GM03348 (cell line): ENCODE measurements at regions not wholly inside any gene's neighbourhood (a gene's known extent, or its start where the extent isn't known, plus 50 kb on each side); places are given as distances from the start of the nearest gene placed in this dataset.
A peak's percentile ranks its signal among the peaks of the same experiment; 100 is the strongest.
"Not testable (repeated sequence)": the region's sequence is repeated elsewhere in the genome, so short reads cannot be mapped to it uniquely, and the experiment has no call there.

Source experiments
- DNase-seq: peaks from one replicate; pipeline ENCODE4 v3.0.0; 2012; ENCODE audit warnings: low spot score

DNA sequence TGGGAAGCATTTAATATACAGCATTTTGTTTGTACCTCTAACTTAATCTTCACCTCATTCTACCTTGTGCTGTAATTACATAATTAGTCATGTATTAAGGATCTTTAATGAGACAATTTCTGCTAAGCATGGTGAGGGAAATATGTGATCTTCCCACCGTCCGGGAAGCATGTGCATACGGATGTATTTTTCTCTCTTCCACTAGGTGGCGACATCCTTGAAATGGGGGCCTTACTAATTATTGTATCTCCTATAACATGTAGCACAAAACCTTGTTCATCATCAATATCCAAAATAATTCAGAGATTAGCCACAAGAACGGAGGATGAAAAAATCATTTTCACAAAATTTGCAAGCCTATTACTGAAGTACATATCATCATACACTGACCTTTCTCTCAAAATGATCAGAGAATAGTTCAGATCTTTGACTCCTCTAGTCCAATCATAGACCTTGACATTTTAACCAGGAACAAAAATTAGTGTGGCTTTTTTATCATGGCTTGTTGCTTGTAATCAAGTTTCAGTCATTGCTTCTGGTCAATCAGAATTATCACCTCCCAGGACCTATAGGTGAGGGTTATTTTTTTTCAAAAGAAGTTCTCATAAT, 148.9 kb upstream of the GBE1 start:
- DNase-seq = peak; percentile 52

DNA sequence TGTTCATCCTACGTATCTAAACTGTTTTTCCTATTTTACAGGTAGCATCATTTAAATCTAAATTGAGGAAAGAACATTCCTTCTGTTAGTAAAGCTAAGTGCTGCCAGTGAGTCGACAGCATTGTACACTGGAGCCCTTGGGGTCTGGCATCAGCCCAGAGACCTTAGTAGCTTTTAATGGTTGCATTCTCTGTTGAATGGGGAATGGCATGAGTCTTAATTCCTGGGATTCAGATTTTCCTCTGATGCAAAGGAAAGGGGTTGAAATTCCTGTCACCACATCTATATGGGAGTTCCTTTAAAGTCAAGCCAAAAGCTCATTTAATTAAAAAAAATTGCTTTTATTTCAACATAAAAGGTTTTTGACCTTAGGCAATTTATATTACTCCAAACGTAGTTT, 148.4 kb upstream of the GBE1 start:
- no peak for DNase-seq

DNA sequence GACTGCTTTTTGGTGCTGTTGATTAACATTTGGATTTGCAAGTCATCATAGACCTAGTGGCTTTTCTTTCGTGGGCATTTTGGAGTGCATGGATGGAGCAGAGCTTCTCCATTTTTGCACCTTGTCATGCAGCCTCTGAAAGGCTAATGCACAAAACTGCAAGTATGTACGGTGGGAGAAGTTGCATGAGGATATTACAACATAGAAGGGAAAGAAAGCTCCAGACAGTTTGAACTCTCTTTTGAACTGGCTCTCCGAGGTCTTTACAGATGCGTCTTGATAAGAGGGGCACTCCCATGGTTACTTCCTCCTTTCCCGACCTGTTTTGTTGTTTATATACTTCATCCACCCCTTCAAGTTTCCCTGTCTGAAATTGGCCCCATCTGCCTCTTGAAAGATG, 147.1 kb upstream of the GBE1 start:
- no peak for DNase-seq

DNA sequence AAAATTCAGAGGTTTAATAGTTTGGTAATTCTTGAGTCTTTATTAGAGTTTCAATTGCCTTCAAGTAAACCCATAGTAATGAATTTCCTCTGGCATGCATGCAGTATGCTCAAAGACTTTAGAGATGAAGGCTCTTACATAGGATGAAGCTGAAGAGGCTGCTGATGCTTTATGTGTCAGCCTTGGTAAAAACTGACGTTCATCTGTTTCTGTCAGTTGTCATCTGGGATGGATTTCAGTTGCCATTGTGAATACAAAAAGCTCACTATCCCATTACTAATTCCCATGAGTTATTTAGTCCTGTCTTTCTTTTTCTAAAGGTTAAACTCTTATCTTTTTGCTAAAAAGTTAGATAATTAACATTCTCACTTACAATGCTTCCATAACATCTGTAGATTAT, 136.9 kb upstream of the GBE1 start:
- DNase-seq = no peak

DNA sequence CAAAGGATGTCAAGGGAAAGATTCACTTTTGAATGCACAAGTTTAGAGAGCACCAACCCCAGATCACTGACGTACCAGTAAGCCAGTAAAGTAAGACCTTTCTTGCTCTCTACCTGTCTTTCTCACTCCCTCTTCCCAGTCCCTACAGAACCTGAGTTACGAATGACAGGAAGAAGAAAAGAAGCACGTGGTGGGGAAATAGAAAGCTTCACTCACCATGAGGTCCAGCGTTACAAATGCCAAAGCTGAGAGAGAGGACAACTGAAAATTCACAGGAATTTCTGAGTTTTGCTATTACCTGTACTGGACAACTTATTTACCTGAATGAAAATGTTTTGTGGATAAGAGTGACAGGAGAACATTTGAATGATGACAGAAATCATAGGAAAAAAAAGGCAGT, 133.2 kb upstream of the GBE1 start:
- DNase-seq = no peak

DNA sequence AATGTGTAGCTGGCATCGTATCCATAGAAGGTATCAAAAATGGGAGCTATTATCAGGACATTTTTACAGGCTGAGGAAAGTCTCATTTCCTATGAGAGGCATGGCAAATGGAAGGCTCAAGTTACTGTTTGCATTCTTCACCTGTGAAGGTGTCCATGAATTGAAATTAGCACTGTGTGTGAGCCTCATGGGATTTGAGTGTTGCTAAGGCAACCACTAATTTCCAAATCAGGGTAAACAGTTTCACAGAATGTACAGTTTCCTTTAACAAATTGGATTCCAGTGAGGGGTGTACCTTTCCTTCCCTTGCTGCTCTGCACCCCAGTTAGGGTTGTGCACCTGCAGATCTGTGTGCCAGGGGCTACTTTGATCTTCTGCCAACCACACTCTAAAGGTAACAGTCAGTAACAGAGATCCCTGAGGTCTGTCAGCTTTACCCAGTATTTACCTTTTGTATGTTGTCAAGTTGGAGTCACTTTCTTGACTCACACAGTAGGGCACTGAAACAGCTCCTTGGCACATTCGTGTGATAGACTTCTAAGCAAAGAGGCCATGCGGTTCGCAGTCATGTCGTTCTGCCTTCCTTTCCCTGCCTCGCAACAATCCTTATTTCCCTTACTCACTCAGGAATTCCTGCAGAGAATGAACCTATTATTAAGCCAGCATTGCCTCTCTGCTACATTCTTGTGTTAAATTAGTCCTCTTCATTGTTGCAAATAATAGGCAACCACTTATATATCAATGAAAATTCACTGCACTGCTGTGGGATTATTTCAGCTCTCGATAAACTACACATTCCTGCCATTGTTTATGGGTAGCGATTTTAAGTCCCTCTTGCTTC, 129.8 kb upstream of the GBE1 start:
- DNase-seq = no peak

DNA sequence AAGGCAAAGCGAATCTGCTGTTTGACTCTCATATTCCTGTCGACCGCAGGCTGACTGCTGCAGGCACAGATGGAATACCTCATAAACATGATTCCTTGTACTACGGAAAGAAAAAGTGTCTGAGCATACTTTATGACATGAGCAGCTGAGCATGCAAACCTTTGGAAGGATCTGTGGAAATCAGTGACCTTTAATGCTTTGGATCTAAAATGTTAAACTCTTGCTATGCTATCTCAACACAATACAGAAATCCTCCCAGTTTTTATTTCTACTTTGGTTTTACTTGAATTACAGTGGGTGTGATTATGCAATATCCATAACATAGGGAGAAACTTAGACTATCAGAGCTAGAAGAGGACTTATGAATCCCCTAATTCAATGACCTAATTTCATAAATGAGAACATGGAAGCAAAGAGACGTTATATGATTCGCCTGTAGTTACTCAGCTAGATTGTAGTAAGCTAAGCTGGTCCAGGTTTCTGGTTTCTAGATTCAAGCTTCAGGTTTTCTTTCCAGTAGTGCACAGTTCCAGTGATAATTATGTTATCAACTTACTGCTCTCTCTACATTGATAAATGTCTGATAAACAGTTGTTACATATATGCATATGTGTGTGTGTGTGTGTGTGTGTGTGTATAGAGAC, 127.6 kb upstream of the GBE1 start:
- no peak for DNase-seq

DNA sequence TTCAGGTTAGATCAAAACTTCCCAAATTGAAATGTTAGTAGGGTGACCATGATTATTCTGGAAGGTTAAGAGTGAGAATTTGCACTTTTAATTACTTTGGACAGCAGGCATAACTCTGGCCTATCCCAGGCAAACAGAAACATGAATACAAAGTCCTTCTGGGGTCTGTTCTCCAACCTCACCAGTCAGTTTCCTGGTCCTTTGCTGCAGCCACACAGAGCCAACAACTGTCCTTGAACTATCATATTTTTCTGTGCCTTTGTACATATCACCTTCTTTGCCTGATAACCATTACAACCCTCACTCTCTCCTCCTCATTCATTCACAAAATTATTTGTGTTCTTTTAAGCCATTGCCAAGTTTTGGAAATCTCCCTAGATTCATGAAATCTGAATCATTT, 126.0 kb upstream of the GBE1 start:
- DNase-seq = no peak

DNA sequence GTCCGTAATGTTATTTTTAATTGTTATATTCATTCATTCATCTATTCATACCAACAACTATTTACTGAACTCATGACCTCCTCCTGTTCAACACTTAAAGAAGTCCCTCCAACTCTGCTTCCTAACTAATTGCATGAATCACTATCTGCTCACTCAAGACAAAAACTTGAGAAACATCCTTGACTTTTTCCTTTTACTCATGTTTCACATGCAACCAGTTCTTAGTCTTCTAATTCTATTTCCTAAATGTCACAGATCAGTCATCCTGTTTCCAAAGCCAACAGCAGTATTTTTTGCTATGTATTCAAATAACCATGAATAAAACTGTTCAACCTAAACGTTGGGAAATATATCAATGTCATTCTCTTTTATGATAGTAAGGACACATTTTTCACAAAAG, 124.6 kb upstream of the GBE1 start:
- peak; percentile 20 for DNase-seq

DNA sequence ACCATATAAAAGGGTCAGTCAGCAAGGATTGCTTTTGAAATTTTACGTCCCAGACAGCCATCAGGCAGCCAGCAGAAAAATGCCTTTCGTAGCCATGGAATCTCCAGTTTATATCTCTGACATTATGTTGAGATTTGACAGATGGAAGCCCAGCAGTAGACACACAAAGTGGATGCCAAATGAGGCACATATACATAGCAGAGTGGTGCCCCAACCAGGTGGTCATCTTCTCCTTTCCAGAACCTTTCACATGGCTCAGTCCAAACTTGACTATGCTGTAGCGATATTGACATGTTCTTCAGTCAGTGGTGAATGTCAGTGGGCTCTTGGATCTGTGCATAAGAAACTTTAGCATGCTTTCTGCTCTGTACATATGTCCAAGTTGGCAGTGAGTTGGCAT, 123.3 kb upstream of the GBE1 start:
- no peak for DNase-seq

DNA sequence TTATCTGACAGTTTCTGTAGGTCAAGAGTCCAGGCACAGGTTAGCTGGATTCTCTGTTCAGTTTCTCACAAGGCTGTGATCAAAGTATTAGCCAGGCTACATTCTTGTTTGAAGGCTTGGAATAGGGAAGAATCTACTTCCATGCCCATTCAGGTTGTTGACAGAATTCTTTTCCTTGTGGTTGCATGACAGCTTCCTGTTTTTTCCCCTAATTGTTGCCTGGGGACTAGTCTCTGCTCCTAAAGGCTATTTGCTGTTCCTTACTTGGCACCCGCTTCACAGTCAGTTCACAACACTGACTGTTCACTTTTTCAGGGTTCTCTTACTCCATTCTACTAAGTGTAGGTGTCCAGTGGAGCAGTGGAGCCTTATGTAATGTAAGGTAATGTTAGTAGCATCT, 115.4 kb upstream of the GBE1 start:
- DNase-seq = peak; percentile 5

DNA sequence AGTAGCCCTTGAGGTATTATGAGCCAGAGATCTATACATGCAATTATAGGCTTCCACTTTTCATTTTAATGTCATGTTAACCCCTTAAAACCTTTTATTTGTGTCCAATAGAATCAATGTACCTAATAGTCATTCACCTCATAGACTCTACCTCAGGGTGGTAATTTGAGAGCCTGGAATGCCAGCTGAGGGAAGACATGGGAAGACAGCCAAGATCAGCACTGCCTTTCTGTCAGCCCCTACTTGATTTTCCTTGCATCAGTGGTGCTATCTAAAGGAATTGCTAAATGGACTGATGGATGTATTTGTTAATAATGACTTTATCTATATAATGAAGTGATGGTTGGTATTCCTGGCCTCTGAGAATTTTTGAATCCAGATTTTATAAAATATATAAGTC, 113.3 kb upstream of the GBE1 start:
- DNase-seq = no peak

DNA sequence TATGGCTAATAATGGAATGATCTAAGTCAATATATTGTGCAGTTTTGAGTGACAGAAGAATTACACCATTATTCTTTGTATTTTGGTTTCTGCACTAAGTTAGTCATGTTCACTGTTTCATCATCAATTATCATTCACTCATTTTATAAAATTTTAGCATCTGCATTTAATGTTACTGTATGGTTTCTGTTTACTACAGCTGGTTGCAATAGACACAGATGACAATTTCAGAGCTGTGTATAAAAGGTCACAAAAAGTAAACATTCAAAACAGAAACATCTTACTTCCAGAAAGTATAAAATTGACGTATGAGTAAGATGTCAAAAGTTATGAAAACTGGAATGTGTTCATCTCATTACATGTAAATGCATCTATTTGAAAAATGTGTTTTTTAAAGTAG, 111.1 kb upstream of the GBE1 start:
- DNase-seq = no peak

DNA sequence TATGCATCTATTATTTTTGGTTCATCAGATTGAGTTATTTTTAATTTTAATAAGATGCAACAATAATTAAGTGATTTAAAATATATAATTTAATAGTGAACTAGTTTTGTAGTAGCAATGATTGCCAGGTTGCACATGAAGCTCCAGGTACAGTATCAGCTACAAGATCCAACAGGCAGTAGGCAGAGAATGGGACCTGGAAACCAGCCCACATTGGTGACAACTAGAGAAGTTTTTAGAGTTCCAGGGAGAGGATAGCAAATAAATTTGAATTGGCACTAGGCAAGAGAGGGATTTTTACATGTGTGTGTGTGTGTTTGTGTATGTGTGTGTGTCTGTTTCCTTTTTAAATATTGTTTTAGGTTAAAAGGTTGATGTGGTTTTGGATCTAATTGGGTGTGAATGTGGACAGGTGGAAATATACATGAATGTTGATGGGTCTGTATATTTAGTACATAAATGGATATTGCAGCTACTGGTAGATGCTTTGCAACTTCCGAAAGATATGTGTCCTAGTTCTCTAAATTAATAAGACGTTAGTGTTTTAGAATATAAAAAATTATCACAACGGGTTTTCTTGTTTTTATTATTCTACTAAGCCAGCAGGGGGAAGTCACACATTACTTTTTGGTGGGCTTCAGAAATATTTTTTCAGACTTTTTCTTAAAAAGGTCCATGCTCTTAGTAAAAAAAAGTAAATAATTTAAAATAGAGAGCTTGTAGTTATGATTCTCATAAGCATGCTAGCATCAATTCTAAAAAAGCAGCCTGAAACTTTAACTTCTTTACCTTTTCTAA, 110.1 kb upstream of the GBE1 start:
- no peak for DNase-seq

DNA sequence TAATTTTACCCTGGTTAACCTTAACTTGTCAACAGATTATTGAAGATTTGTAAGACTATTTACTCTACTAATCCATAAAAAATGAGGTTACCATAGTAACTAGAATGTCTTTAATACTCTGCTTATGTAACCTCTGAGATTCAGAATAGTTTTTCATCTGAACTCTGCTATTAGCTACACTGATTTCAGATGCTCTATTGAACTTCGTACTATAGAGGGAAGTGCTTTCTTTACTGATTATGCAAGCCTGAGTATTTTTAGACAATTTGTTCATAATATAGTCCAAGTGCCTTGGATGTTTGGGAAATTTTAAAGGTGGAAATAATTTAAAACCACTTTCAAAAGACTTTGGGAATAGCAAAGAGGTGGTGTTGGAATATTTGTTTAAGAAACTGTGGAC, 107.9 kb upstream of the GBE1 start:
- no peak for DNase-seq

DNA sequence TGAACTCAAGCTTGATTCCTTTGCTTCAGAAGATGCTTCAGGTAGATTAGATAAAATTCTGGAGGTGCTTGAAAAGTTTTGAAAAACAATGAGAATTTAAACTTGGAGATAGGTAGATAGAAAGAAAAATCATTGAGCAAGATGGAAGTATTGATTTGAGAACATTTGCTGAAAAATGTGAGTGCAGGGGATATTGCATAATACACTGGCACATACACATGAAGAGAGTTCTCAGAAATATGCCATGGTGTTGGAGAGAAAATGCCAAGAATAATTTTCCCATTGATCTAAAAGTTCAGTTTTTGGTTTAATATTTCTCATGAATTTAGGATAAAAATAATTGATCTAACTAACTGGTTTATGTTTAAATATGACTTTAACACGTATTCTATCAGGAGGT, 107.2 kb upstream of the GBE1 start:
- no peak for DNase-seq

DNA sequence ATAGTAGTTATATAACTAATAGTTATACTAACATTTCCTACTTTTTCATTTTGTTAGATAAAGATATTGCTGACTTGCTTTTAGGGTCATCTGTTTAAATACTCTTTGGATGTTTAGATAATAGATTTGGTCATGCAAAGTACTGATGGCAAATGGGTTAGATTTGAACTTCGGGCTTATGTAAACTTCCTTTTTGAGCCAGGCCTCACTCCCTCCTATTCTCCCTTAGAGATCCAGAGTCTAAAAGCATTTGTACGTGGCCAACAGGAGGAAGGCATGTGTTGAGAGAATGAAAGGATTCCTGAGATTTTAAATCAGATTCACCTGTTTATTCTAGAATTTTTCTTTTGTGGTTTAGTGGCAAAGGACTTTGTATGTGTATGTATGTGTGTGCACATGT, 106.4 kb upstream of the GBE1 start:
- DNase-seq = no peak

DNA sequence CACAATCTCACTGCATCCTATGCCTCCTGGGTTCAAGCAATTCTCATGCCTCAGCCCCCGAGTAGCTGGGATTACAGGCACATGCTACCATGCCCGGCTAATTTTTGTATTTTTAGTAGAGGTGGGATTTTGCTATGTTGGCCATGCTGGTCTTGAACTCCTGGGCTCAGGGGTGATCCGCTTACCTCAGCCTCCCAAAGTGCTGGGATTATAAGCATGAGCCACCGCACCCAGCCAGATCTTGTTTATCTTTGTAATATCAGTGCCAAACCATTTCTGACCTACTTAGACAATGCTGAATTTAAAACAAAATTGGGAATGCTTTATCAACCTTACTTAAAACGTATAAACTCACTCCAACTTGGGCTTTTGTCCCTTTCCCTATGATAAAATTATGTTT, 103.7 kb upstream of the GBE1 start:
- DNase-seq = not testable (repeated sequence)

DNA sequence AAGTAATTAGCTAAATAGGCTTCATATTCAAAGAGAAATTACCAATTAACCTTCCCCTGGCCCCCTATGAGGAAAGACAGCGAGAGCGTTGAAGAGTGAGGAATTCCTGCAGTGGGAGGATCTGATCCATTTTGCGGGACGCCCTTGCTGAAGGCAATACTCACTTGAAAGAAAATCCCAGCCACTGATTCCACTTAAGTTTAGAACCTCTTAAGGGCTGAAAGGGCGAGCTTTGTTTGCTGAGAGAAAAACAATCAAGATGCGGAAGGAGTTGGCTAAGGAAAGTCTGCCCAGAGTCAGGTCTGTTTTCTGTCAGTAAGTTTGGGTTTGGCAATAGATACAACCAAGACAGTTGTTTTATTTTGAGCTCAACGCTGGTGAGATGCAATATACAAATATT, 102.8 kb upstream of the GBE1 start:
- no peak for DNase-seq

DNA sequence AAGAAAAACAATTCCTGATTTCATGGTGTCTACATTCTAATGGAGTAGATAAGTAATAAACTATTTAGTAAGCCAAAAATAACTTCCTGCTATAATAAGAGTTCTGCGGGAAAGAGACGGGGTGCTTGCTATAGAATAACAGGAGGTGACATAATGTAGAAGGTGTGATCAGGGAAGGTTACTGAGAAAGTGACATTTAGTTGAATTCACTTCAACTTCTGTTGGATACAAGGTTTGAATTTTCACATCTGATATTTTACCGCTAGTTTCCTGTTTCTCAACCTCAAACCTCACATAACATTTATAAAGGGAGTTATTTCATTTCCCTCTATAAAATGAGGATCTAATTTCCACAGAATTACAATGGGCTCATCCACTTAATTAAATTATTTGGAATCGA, 102.3 kb upstream of the GBE1 start:
- DNase-seq = no peak

DNA sequence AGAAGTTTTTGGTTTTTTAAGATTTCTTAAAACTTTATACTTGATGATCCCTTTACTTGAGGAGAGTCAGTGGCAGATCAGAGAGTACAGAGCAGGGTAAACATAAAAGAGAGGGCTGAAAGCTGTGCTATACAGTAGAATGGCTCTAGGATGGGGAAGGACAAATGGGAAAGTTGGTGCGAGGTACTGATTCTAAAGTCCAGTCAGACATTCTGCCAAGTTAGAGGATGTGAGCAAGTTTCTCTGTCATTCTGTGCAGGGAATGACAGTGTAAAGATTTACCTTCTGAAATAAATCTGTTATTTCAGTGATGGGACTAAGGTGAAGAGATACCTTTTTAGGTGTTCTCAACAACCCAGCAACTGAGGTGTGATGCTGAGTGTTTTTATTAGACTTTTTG, 100.1 kb upstream of the GBE1 start:
- no peak for DNase-seq

DNA sequence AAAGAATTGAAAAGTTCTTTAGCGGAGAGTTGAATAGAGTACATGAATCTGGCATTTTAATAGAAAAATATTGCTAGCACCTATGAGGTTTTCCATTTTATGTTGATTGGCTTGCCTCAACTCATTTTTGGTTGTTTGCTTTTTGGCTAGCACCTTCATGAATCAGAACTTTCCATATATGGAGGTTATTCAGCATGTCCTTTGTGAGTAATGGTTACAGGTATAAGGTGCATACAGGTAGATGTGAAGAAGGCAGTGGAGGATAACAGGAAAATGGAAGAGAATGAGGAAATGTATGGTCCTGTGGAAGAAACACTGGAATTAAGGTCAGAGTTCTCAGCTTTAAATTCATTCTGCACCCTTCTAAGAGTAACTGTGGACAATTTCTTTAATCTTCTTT, 98.1 kb upstream of the GBE1 start:
- DNase-seq = no peak

DNA sequence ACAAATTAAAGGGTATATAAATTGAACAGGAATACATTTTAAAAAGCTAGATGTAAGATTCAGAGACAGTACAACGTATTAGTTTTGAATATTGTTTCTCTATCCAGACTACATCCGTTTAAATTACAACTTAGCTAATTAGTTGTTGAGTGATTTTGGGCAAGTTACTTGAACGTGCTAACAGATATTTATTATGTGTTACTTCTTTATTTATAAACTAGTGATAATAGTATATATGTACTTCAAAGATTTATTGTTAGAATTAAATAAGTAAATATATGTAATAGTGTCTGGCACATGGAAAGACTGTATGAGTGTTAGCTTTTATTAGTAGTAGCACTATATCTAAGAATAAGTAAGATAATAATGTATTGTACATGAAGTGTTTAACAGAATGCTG, 92.0 kb upstream of the GBE1 start:
- DNase-seq = no peak
